Hepatocyte (in vitro differentiated cells): ENCODE measurements at regions not wholly inside any gene's neighbourhood (a gene's known extent, or its start where the extent isn't known, plus 50 kb on each side); places are given as distances from the start of the nearest gene placed in this dataset.
A peak's percentile ranks its signal among the peaks of the same experiment; 100 is the strongest.
"Not testable (repeated sequence)": the region's sequence is repeated elsewhere in the genome, so short reads cannot be mapped to it uniquely, and the experiment has no call there.

Experiments used
- DNase-seq: peaks from one replicate; pipeline ENCODE4 v3.0.0-alpha.2; 2016; ENCODE audit warnings: low spot score
- H2AFZ ChIP-seq: fragments of 200-600 bp; sonication (generic); 2 replicates; pipeline ENCODE4 v1.6.0; 2016; ENCODE audit warnings: antibody characterized with exemption, mild to moderate bottlenecking
- H3K27ac ChIP-seq: fragments of 200-600 bp; sonication (generic); 2 replicates; pipeline ENCODE4 v1.5.1; 2016; ENCODE audit warnings: mild to moderate bottlenecking
- H3K27me3 ChIP-seq: fragments of 200-600 bp; sonication (generic); 2 replicates; pipeline ENCODE4 v1.6.1; 2016
- H3K36me3 ChIP-seq: fragments of 200-600 bp; sonication (generic); replicated peaks from 2 replicates; pipeline ENCODE4 v1.5.1; 2016; ENCODE audit warnings: low read depth; ENCODE audit not compliant: insufficient read depth
- H3K4me1 ChIP-seq: fragments of 200-600 bp; sonication (generic); 2 replicates; pipeline ENCODE4 v1.5.1; 2016; ENCODE audit warnings: mild to moderate bottlenecking, moderate library complexity; ENCODE audit not compliant: insufficient read depth
- H3K4me2 ChIP-seq: fragments of 200-600 bp; sonication (generic); 2 replicates; pipeline ENCODE4 v1.6.0; 2016
- H3K4me3 ChIP-seq: fragments of 200-600 bp; sonication (generic); 2 replicates; pipeline ENCODE4 v1.5.1; 2016; ENCODE audit warnings: mild to moderate bottlenecking
- H3K79me2 ChIP-seq: fragments of 200-600 bp; sonication (generic); 2 replicates; pipeline ENCODE4 v1.6.0; 2017; ENCODE audit warnings: mild to moderate bottlenecking
- H3K9me2 ChIP-seq: fragments of 200-600 bp; sonication (generic); replicated peaks from 2 replicates; pipeline ENCODE4 v1.6.0; 2017; ENCODE audit warnings: mild to moderate bottlenecking; ENCODE audit not compliant: insufficient read depth
- H3K9me3 ChIP-seq: fragments of 200-600 bp; sonication (generic); 2 replicates; pipeline ENCODE4 v1.5.1; 2016; ENCODE audit warnings: low read depth, mild to moderate bottlenecking
- H4K20me1 ChIP-seq: fragments of 200-600 bp; sonication (generic); 2 replicates; pipeline ENCODE4 v1.6.0; 2016; ENCODE audit warnings: mild to moderate bottlenecking; ENCODE audit not compliant: insufficient read depth, poor library complexity, severe bottlenecking
- EZH2 ChIP-seq: fragments of 200-600 bp; sonication (generic); IDR thresholded peaks from 2 replicates; pipeline ENCODE4 v1.6.1; 2016; ENCODE audit warnings: antibody characterized with exemption, mild to moderate bottlenecking, borderline replicate concordance
- EZH2phosphoT487 ChIP-seq: fragments of 200-600 bp; sonication (generic); IDR thresholded peaks from one replicate; pipeline ENCODE4 v1.6.1; 2018; ENCODE audit warnings: antibody characterized with exemption, mild to moderate bottlenecking, low read depth, moderate library complexity; ENCODE audit not compliant: unreplicated experiment, severe bottlenecking
- WGBS: methylation state at CpG from one replicate; pipeline ENCODE4 v1.1.6; 2016; ENCODE audit warnings: low lambda C conversion rate; ENCODE audit errors: missing lambda C conversion rate; 5-methylcytosine and 5-hydroxymethylcytosine counted together
- TF ChIP-seq, protein P1 (sequence below): fragments of 200-600 bp; sonication (generic); IDR thresholded peaks from 2 replicates; pipeline ENCODE4 v1.5.1; 2016; ENCODE audit warnings: antibody characterized with exemption, mild to moderate bottlenecking; ENCODE audit not compliant: poor library complexity

DNA sequence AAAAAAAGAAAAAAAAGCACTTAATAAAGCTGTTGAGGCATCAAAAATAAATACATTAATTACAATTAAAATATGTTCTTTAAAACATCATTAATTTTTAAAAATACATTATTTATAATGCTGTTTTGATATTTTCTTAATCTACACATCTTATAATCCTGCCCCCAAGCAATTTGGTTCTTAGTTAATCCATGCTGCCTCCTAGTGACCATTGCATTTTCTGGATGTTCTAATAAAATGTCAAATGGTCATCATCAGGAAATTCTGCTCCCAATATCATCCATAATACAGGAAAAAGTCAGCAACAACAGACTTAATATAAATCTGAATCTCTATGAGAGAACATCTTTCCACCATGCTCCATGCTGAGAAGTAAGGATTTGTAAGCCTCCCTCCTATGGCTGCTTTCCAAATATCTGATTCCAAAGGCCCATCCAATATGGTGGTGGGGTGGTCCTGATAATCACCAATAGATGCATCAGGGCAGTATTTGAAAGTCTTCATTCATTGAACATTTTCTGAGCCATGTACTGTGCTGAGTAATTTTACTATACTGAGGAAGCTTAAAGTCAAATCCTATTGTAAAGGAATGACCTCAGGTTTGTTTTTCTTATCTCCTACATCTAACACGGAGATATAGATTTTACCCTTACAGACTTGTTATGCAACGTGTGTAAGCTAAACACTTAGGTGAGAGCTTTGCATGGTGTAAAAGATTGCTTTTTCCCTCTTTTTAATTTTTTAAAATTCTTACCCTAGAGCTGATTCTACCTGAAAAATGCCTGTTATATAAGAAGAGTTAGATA is 124.7 kb upstream of the BMAL1 start:
- Histone ChIP-seq H3K4me3 (no peak overlapping the region), H3K9me3 (no peaks in the 10 kb centered on the region), H3K27me3 (no peaks in the 10 kb centered on the region), H3K27ac (no peak overlapping the region), H3K4me1 (no peaks in the 10 kb centered on the region), H2AFZ (no peak overlapping the region), H3K4me2 (no peak overlapping the region), H3K79me2 (no peaks in the 10 kb centered on the region), H3K36me3 (no peaks in the 10 kb centered on the region), H4K20me1 (no peaks in the 10 kb centered on the region), H3K9me2 (no peaks in the 10 kb centered on the region)
- TF ChIP-seq, protein P1, sequence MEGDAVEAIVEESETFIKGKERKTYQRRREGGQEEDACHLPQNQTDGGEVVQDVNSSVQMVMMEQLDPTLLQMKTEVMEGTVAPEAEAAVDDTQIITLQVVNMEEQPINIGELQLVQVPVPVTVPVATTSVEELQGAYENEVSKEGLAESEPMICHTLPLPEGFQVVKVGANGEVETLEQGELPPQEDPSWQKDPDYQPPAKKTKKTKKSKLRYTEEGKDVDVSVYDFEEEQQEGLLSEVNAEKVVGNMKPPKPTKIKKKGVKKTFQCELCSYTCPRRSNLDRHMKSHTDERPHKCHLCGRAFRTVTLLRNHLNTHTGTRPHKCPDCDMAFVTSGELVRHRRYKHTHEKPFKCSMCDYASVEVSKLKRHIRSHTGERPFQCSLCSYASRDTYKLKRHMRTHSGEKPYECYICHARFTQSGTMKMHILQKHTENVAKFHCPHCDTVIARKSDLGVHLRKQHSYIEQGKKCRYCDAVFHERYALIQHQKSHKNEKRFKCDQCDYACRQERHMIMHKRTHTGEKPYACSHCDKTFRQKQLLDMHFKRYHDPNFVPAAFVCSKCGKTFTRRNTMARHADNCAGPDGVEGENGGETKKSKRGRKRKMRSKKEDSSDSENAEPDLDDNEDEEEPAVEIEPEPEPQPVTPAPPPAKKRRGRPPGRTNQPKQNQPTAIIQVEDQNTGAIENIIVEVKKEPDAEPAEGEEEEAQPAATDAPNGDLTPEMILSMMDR: peak; percentile 52
- no peak for TF ChIP-seq EZH2phosphoT487
- WGBS: 30% methylated on average over 2 of the region's 2 CpGs
- DNase-seq: no peak

DNA sequence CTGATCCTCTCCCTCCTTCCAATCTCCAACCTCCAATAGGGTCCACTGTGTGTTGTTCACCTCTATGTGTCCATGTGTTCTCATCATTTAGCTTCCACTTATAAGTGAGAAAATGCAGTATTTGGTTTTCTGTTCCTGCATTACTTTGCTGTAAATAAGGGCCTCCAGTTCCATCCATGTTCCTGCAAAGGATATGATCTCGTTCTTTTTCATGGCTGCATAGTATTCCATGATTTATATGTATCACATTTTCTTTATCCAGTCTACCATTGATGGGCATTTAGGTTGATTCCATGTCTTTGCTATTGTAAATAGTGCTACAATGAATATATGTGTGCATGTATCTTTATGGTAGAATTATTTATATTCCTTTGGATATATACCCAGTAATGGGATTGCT is 123.2 kb upstream of the BMAL1 start:
- not testable (repeated sequence) for H2AFZ ChIP-seq, DNase-seq, H3K4me1 ChIP-seq, H3K4me3 ChIP-seq, H3K9me2 ChIP-seq, H4K20me1 ChIP-seq, H3K27me3 ChIP-seq, H3K9me3 ChIP-seq, H3K4me2 ChIP-seq, H3K36me3 ChIP-seq, H3K27ac ChIP-seq, H3K79me2 ChIP-seq
- WGBS: 86% methylated on average over 1 of the region's 1 CpG

DNA sequence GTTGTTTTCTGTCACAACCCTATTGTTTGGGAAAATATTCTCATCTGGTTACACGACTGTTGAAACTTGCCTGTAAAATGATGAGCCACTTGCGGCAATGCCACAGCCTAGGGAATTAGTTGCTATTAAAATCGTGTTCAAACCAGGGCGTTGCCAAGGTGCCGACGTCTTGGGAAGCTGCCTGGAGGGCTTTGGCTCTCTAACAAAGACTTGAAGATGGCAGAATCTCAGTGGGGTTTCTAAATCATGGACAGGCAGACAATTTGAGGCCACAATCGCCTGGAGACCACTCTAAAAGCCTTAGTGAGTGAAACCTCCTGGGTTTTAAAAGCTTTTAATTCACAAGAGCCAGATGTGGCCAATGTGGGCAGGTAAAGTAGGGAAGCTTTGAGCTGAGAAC is 117.2 kb upstream of the BMAL1 start:
- Histone ChIP-seq H3K4me1 (no peaks in the 10 kb centered on the region), H2AFZ (no peak overlapping the region), H3K27me3 (no peaks in the 10 kb centered on the region), H3K27ac (peak overlapping the region; percentile 45), H3K79me2 (no peaks in the 10 kb centered on the region), H3K9me3 (no peaks in the 10 kb centered on the region), H3K4me3 (no peak overlapping the region), H3K9me2 (no peaks in the 10 kb centered on the region), H4K20me1 (no peaks in the 10 kb centered on the region), H3K4me2 (no peak overlapping the region), H3K36me3 (no peaks in the 10 kb centered on the region)
- TF ChIP-seq EZH2phosphoT487 (no peak), EZH2 (no peak)
- TF ChIP-seq, protein P1: no peak
- WGBS: 61% methylated on average over 7 of the region's 7 CpGs
- no peak for DNase-seq

DNA sequence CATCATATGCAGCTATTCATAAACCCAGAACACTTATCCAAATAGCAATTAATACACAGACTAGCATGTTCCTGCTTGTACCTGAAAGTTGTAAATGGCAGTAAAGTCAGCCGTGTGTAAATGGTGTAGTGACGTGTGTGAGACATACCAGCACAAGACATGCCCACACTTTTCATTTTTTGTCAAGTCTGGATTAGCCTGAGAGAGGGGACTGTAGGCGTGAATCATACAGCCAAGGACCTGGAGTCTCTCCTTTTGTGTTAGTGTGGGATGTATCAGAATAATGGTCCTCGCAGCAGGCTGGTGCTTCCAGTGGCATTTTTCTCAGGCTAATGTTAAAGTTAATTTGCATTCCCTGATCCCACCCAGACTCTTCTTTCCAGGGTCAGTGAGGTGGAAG is 116.8 kb upstream of the BMAL1 start:
- no peak overlapping the region for H2AFZ ChIP-seq
- TF ChIP-seq EZH2phosphoT487 (no peak), EZH2 (no peak)
- TF ChIP-seq, protein P1: no peak
- 62% methylated on average over 4 of the region's 4 CpGs for WGBS
- no peaks in the 10 kb centered on the region for H3K9me2 ChIP-seq
- H3K4me1 ChIP-seq: no peaks in the 10 kb centered on the region
- no peaks in the 10 kb centered on the region for H3K9me3 ChIP-seq
- H3K4me3 ChIP-seq: no peak overlapping the region
- no peaks in the 10 kb centered on the region for H3K36me3 ChIP-seq
- H4K20me1 ChIP-seq: no peaks in the 10 kb centered on the region
- H3K4me2 ChIP-seq: no peak overlapping the region
- no peaks in the 10 kb centered on the region for H3K79me2 ChIP-seq
- DNase-seq: no peak
- H3K27me3 ChIP-seq: no peaks in the 10 kb centered on the region
- H3K27ac ChIP-seq: peak overlapping the region; percentile 45
